ENCODE measurements at regions not wholly inside any gene's neighbourhood (a gene's known extent, or its start where the extent isn't known, plus 50 kb on each side); places are given as distances from the start of the nearest gene placed in this dataset.

GRCh38 chr7:109126404-109127050 is 556.9 kb downstream of the DNAJB9 start:
- Histone ChIP-seq H3K4me3 (no peak overlapping the region), H3K27me3 (no peaks in the 10 kb centered on the region), H3K36me3 (no peaks in the 10 kb centered on the region), H3K27ac (replicated peaks in 1 of 4) (no peak overlapping the region), H3K4me1 (no peaks in the 10 kb centered on the region), H3K9me3 (no peaks in the 10 kb centered on the region)
- no peak for TF ChIP-seq CTCF (IDR thresholded peaks at IDR 0.05)
- TF ChIP-seq POLR2AphosphoS5 (IDR thresholded peaks at IDR 0.05): no peak
- no peak for TF ChIP-seq EP300 (IDR thresholded peaks at IDR 0.05)
- TF ChIP-seq POLR2A (IDR thresholded peaks at IDR 0.05; ENCODE audit: low read depth): no peak
- WGBS: 42% methylated on average over 2 of the region's 2 CpGs
- intact Hi-C loops (cut with DNase I): no loop called here
- no peak for DNase-seq (ENCODE audit: extremely low spot score)

GRCh38 chr7:109127145-109127544 is 557.5 kb downstream of the DNAJB9 start:
- Histone ChIP-seq H3K4me1 (no peaks in the 10 kb centered on the region), H3K27ac (replicated peaks in 1 of 4) (no peak overlapping the region), H3K4me3 (no peak overlapping the region), H3K9me3 (no peaks in the 10 kb centered on the region), H3K36me3 (no peaks in the 10 kb centered on the region), H3K27me3 (no peaks in the 10 kb centered on the region)
- TF ChIP-seq POLR2A (IDR thresholded peaks at IDR 0.05; ENCODE audit: low read depth) (no peak), POLR2AphosphoS5 (IDR thresholded peaks at IDR 0.05) (no peak), EP300 (IDR thresholded peaks at IDR 0.05) (no peak), CTCF (IDR thresholded peaks at IDR 0.05) (no peak)
- DNase-seq (ENCODE audit: extremely low spot score): no peak
- intact Hi-C loops (cut with DNase I): no loop called here
- 61% methylated on average over 1 of the region's 1 CpG for WGBS

- H3K27ac ChIP-seq (replicated peaks in 1 of 4): no peak overlapping the region
- 49% methylated on average over 1 of the region's 1 CpG for whole genome bisulfite sequencing
- DNase-seq (ENCODE audit: extremely low spot score): no peak
- H3K9me3 ChIP-seq: peaks cover 0 to 19% (median 2%) of the 10 kb centered on the region in 4 donors
- no peak overlapping the region for H3K4me3 ChIP-seq
- TF ChIP-seq CTCF (IDR thresholded peaks at IDR 0.05): no peak
- no peak for TF ChIP-seq POLR2A (IDR thresholded peaks at IDR 0.05; ENCODE audit: low read depth)
- TF ChIP-seq EP300 (IDR thresholded peaks at IDR 0.05): no peak
- no peak for TF ChIP-seq POLR2AphosphoS5 (IDR thresholded peaks at IDR 0.05)
- H3K4me1 ChIP-seq: no peaks in the 10 kb centered on the region
- H3K36me3 ChIP-seq: no peaks in the 10 kb centered on the region
- intact Hi-C loops (cut with DNase I): no loop called here
- H3K27me3 ChIP-seq: no peaks in the 10 kb centered on the region
Observed at GRCh38 chr7:109131141-109131540, 561.5 kb downstream of the DNAJB9 start.

GRCh38 chr7:109136893-109137292 is 567.2 kb downstream of the DNAJB9 start:
- Histone ChIP-seq H3K27ac (replicated peaks in 1 of 4) (no peak overlapping the region), H3K9me3 (peaks cover 0 to 19% (median 2%) of the 10 kb centered on the region in 4 donors), H3K27me3 (no peaks in the 10 kb centered on the region), H3K4me3 (no peak overlapping the region), H3K4me1 (no peaks in the 10 kb centered on the region), H3K36me3 (no peaks in the 10 kb centered on the region)
- 91% methylated on average over 3 of the region's 3 CpGs for WGBS
- TF ChIP-seq EP300 (IDR thresholded peaks at IDR 0.05): no peak
- intact Hi-C loops (cut with DNase I): no loop called here
- no peak for DNase-seq (ENCODE audit: extremely low spot score)

- WGBS: 36% methylated on average over 2 of the region's 2 CpGs
- intact Hi-C loops (cut with DNase I): no loop called here
- no peak for TF ChIP-seq POLR2AphosphoS5 (IDR thresholded peaks at IDR 0.05)
- TF ChIP-seq CTCF (IDR thresholded peaks at IDR 0.05): no peak
- TF ChIP-seq POLR2A (IDR thresholded peaks at IDR 0.05; ENCODE audit: low read depth): no peak
- no peak for TF ChIP-seq EP300 (IDR thresholded peaks at IDR 0.05)
- DNase-seq (ENCODE audit: extremely low spot score): no peak
- Histone ChIP-seq H3K36me3 (no peaks in the 10 kb centered on the region), H3K27ac (replicated peaks in 1 of 4) (no peak overlapping the region), H3K4me3 (no peak overlapping the region), H3K27me3 (no peaks in the 10 kb centered on the region), H3K9me3 (no peaks in the 10 kb centered on the region), H3K4me1 (no peaks in the 10 kb centered on the region)
Observed at GRCh38 chr7:109154748-109155147, 585.1 kb downstream of the DNAJB9 start.

All from esophagus muscularis mucosa (tissue), 4 donors.